ENCODE measurements at regions not wholly inside any gene's neighbourhood (a gene's known extent, or its start where the extent isn't known, plus 50 kb on each side); places are given as distances from the start of the nearest gene placed in this dataset.
A peak's percentile ranks its signal among the peaks of the same experiment; 100 is the strongest.

DNA sequence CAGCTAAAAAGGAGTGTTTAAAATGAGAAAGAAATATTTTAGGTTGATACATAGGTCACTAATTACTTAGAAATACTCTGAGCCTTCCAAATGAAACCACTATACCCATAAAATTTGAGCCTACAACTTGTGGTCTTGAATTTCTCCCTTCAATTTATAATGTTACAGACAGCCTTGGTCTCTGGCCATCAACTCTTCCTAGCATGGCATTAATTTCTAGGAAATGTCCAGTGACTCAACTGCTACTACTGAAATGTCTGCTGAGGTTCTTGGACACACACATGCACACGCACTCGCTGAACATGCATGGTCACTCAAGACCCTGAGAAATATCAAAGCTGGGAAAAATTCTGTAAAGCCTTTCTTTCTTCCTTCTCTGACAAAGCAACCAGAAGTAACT is 61.1 kb upstream of the SAMSN1 start (continued):
- TF ChIP-seq ZNF764 (CRISPR knock-in tag; IDR thresholded peaks at IDR 0.05; ENCODE audit: low read depth) = no peak
- TF ChIP-seq BRD4 (IDR thresholded peaks at IDR 0.05) = no peak
- no peak for TF ChIP-seq POLR2A (conservative IDR thresholded peaks at IDR 0.05)
- no peak for TF ChIP-seq L3MBTL2 (IDR thresholded peaks at IDR 0.05)

GRCh38 chr21:14603202-14603601 is 57.1 kb upstream of the SAMSN1 start:
- WGBS (ENCODE audit: insufficient coverage, low coverage, missing lambda C conversion rate) = 0% methylated on average over 2 of the region's 2 CpGs
- TF ChIP-seq NFE2 (IDR thresholded peaks at IDR 0.05; ENCODE audit: low read depth) = peak; percentile 47; the same call in 1 of the 2 replicates
- TF ChIP-seq PREB (CRISPR knock-in tag; IDR thresholded peaks at IDR 0.05) = no peak
- no peak for TF ChIP-seq ARID3A (IDR thresholded peaks at IDR 0.05; ENCODE audit: borderline replicate concordance, low read depth, low read length)
- no peak for TF ChIP-seq E2F1 (CRISPR knock-in tag; IDR thresholded peaks at IDR 0.05)
- TF ChIP-seq, protein P1, sequence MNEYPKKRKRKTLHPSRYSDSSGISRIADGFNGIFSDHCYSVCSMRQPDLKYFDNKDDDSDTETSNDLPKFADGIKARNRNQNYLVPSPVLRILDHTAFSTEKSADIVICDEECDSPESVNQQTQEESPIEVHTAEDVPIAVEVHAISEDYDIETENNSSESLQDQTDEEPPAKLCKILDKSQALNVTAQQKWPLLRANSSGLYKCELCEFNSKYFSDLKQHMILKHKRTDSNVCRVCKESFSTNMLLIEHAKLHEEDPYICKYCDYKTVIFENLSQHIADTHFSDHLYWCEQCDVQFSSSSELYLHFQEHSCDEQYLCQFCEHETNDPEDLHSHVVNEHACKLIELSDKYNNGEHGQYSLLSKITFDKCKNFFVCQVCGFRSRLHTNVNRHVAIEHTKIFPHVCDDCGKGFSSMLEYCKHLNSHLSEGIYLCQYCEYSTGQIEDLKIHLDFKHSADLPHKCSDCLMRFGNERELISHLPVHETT (CRISPR knock-in tag; conservative IDR thresholded peaks at IDR 0.05 in 1 of 2, IDR thresholded peaks at IDR 0.05 in 1 of 2) = 0 out of 4 replicates have a peak, but pooled peaks of 1 of the 2 experiments have one; percentile 31
- peak; percentile 19 to 32; a peak in 1 of 4 replicates for TF ChIP-seq KDM1A (IDR thresholded peaks at IDR 0.05)
- TF ChIP-seq CREB3L1 (IDR thresholded peaks at IDR 0.05; ENCODE audit: borderline replicate concordance, low read depth) = no peak
- TF ChIP-seq PHB2 (IDR thresholded peaks at IDR 0.05; ENCODE audit: low read depth) = no peak
- TF ChIP-seq EP300 (IDR thresholded peaks at IDR 0.05; ENCODE audit: low read length) = peak; percentile 23; the same call in 1 of the 2 replicates

More at GRCh38 chr21:14603202-14603601, 57.1 kb upstream of the SAMSN1 start:
- Histone ChIP-seq H3K36me3 (ENCODE audit: control insufficient read depth, insufficient read depth, low read length) (no peaks in the 10 kb centered on the region), H3K4me2 (ENCODE audit: insufficient read depth, low read length) (no peak overlapping the region; the same call in 1 of the 2 replicates), H3K27me3 (ENCODE audit: control insufficient read depth in 2 of 2, insufficient read depth in 2 of 2, low read length in 2 of 2) (no peaks in the 10 kb centered on the region), H4K20me1 (replicated peaks; ENCODE audit: control insufficient read depth, insufficient read depth, low read length) (no peaks in the 10 kb centered on the region), H3K27ac (ENCODE audit: extremely low read depth, low read depth, low read length) (peak overlapping the region; percentile 39; the same call in 2 of the 3 replicates), H3K79me2 (ENCODE audit: control insufficient read depth, insufficient read depth, low read length) (no peaks in the 10 kb centered on the region), H3K4me1 (replicated peaks in 1 of 2; ENCODE audit: control insufficient read depth in 2 of 2, insufficient read depth in 2 of 2, low read length in 2 of 2) (peaks cover 7 to 41% of the 10 kb centered on the region in 2 experiments; a peak in 4 of 5 replicates), H3K9me1 (ENCODE audit: control insufficient read depth, insufficient read depth, low read length) (no peaks in the 10 kb centered on the region), H3K4me3 (no peak overlapping the region), H2AFZ (ENCODE audit: low read depth, low read length) (peak overlapping the region; percentile 83), H3K9me3 (replicated peaks; ENCODE audit: control insufficient read depth, insufficient read depth, low read depth, low read length) (no peaks in the 10 kb centered on the region), H3K9ac (ENCODE audit: insufficient read depth in 1 of 2, low read depth in 2 of 2, low read length in 2 of 2) (peak overlapping the region in 1 of 2 experiments; percentile 20; a peak in 1 of 4 replicates)
- peak; percentile 63 for ATAC-seq
- FAIRE-seq = no peak
- ChIA-PET POLR2A (interaction anchor here (0.8 to 2.1 kb wide), 5 partner anchors 12 to 300 kb away, joined by 3 to 11 read pairs (median 3); no protein-coding TSS in a partner anchor), CTCF (ENCODE audit: low intra/inter-chr PET ratio) (no interaction called here)
- in situ Hi-C loops (cut with MboI) (no loop called here), intact Hi-C loops (cut with micrococcal nuclease) (loop anchor here (5.0 kb wide), 4 partner anchors 56 to 149 kb away; partner anchors contain the start of gene SAMSN1)
- DNase-seq (ENCODE audit: extremely low read depth in 1 of 4, low spot score in 3 of 4) = peak in 1 of 4 experiments; percentile 50
- no TSS peak for BruUV-seq (replicated peaks)

All from K562 (cell line).